Esophagus mucosa (tissue), 1 donor: ENCODE measurements at regions not wholly inside any gene's neighbourhood (a gene's known extent, or its start where the extent isn't known, plus 50 kb on each side); places are given as distances from the start of the nearest gene placed in this dataset.
A peak's percentile ranks its signal among the peaks of the same experiment; 100 is the strongest.
"Not testable (repeated sequence)": the region's sequence is repeated elsewhere in the genome, so short reads cannot be mapped to it uniquely, and the experiment has no call there.

Experiments used
- ATAC-seq: fragments of 200-7000 bp; cut with Tn5 transposase; one replicate; pipeline ENCODE4 v1.9.1; 2020
- donor health status: DM: yes; HTN: yes; CAD: no.

GRCh38 chr17:31746884-31747495 is 112.1 kb downstream of the COPRS start:
- no peak for ATAC-seq

GRCh38 chr17:31745964-31746600 is 113.0 kb downstream of the COPRS start:
- no peak for ATAC-seq

- ATAC-seq, result no peak
Observed at GRCh38 chr17:31744511-31744951, 114.5 kb downstream of the COPRS start.

- no peak for ATAC-seq
Observed at GRCh38 chr17:31743797-31744196, 115.2 kb downstream of the COPRS start.

- no peak for ATAC-seq
Observed at GRCh38 chr17:31741371-31741770, 117.7 kb downstream of the COPRS start.

- ATAC-seq, result no peak
Observed at GRCh38 chr17:31740611-31741082, 118.4 kb downstream of the COPRS start.

GRCh38 chr17:31738996-31739699 is 119.9 kb downstream of the COPRS start:
- no peak for ATAC-seq

- ATAC-seq, result no peak
Observed at GRCh38 chr17:31738488-31738887, 120.6 kb downstream of the COPRS start.

GRCh38 chr17:31738067-31738466 is 121.0 kb downstream of the COPRS start:
- no peak for ATAC-seq

- no peak for ATAC-seq
Observed at GRCh38 chr17:31736855-31737625, 122.0 kb downstream of the COPRS start.

GRCh38 chr17:31733326-31733725 is 125.7 kb downstream of the COPRS start:
- ATAC-seq, result no peak

- ATAC-seq, result not testable (repeated sequence)
Observed at GRCh38 chr17:31731585-31732154, 127.4 kb downstream of the COPRS start.

GRCh38 chr17:31731118-31731517 is 127.9 kb downstream of the COPRS start:
- no peak for ATAC-seq

- ATAC-seq, result peak; percentile 32
Observed at GRCh38 chr17:31726980-31727427, 132.0 kb downstream of the COPRS start.

GRCh38 chr17:31724619-31725018 is 134.4 kb downstream of the COPRS start:
- ATAC-seq, result no peak

- no peak for ATAC-seq
Observed at GRCh38 chr17:31724026-31724425, 135.0 kb downstream of the COPRS start.

- peak; percentile 29 for ATAC-seq
Observed at GRCh38 chr17:31722251-31723056, 136.6 kb downstream of the COPRS start.

GRCh38 chr17:31721291-31722025 is 137.6 kb downstream of the COPRS start:
- no peak for ATAC-seq

- not testable (repeated sequence) for ATAC-seq
Observed at GRCh38 chr17:31717251-31717650, 141.8 kb downstream of the COPRS start.

- no peak for ATAC-seq
Observed at GRCh38 chr17:31715446-31715845, 143.6 kb downstream of the COPRS start.

- ATAC-seq, result no peak
Observed at GRCh38 chr17:31704483-31704882, 154.6 kb downstream of the COPRS start.
